GM11168 (cell line): ENCODE measurements at regions not wholly inside any gene's neighbourhood (a gene's known extent, or its start where the extent isn't known, plus 50 kb on each side); places are given as distances from the start of the nearest gene placed in this dataset.

Experiments
- in situ Hi-C: fragments of 300-500 bp; cut with MboI; formaldehyde crosslinking; loops from one replicate; pipeline ENCODE4 v1.12.0; 2022; ENCODE audit warnings: low sequenced_read_pairs; ENCODE audit not compliant: unreplicated experiment

DNA sequence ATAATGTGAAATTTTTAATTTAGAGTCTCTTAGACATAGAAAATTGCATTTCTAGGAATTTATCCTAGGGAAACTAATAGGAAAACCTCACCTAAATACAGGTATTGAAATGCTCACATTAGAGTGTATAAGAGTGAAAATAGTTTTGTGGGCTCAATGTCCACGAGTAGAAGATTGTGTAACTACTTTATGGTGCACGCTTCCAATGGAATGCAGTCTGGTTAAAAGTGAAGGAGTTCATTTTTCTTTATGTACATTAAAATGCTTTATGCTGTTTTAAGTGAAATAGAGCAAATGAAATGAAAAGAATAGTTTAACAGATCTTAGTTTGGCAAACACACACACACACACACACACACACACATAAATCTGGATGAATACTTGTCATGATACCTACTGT lies 278.2 kb downstream of the USP25 start:
- in situ Hi-C loops, result no loop called here

GRCh38 chr21:16011719-16012118 lies 281.9 kb downstream of the USP25 start:
- in situ Hi-C loops, result no loop called here

GRCh38 chr21:16013570-16013969 lies 283.8 kb downstream of the USP25 start:
- in situ Hi-C loops, result no loop called here

- in situ Hi-C loops, result no loop called here
These were observed 291.1 kb downstream of the USP25 start for GRCh38 chr21:16020878-16021277.

GRCh38 chr21:16022116-16022515 lies 292.3 kb downstream of the USP25 start:
- in situ Hi-C loops, result no loop called here

- in situ Hi-C loops, result no loop called here
These were observed 293.1 kb downstream of the USP25 start for GRCh38 chr21:16022921-16023320.

- in situ Hi-C loops, result no loop called here
These were observed 298.4 kb downstream of the USP25 start for GRCh38 chr21:16028142-16028541.

- in situ Hi-C loops, result no loop called here
These were observed 299.2 kb downstream of the USP25 start for GRCh38 chr21:16028941-16029464.

DNA sequence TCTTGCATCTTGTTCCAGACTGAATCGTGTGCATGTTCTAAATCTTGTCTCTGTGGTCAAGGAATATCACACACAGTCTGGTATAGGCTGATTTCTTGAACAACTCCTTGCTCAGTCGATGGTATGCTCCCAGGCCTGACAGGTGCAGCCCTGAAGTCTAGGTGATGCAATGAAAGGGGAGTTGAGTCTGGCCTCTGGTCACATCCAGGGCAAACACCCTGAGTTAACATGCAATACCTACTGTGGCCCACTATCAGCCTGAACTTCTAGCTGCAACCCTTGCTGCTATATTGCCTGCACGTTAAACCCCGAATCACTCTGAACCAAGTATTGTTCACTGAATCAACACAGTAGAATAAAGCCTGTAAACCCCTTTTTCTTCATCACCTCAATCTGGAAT lies 303.4 kb downstream of the USP25 start:
- in situ Hi-C loops, result no loop called here

DNA sequence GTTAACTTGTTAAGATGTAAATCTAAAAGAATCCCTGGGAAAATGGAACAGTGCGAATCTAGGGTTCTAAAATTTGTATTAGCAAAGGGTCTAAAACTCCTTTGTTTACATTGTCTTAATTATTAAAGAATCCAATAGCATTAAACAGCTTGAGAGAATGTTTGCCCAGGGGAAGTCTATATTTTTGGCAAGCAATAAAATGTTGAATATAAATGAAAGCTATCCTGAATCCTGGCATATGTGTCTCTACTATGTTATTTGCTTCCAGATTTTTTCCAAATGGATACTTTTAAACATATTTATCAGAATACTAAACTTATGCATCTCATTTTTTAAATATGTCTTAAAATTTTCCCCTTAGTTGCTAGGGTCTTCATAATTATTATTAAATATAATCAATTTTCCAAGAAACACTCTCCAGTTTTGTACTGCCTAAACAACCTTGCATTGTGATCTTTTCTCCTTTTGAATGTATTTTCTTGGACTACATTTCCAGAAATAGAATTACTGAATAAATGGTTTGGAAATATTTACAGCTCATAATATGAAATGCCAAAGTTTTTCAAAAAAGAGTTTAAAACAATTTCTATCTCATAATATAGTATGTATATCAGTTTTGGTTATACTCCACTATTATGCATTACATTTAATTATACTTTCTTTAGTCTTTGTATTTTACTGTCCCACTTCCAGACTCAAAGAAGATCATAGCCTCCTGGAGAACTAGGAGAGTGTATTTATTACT lies 304.8 kb downstream of the USP25 start:
- in situ Hi-C loops, result no loop called here

GRCh38 chr21:16037421-16037955 lies 307.7 kb downstream of the USP25 start:
- in situ Hi-C loops, result no loop called here

- in situ Hi-C loops, result no loop called here
These were observed 310.8 kb downstream of the USP25 start for GRCh38 chr21:16040601-16041000.

DNA sequence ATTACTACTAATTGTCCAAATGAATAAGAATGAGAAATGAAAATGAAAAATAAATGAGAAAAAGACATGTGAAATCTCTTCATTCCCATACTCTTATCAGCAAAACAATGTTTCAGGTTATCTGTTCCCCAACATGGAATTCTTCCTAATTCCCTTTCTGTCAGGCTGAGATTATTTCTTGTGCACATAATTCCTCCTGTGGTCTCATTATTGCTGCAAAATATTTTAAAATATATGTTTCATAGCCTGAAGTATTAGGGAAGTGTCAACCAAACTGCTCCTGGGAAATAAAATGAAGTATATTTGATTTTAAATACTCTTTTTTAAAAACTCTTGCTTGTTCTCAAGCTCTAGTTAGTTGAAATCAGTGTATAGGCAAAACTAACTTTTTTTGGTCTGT lies 314.9 kb downstream of the USP25 start:
- in situ Hi-C loops, result no loop called here

DNA sequence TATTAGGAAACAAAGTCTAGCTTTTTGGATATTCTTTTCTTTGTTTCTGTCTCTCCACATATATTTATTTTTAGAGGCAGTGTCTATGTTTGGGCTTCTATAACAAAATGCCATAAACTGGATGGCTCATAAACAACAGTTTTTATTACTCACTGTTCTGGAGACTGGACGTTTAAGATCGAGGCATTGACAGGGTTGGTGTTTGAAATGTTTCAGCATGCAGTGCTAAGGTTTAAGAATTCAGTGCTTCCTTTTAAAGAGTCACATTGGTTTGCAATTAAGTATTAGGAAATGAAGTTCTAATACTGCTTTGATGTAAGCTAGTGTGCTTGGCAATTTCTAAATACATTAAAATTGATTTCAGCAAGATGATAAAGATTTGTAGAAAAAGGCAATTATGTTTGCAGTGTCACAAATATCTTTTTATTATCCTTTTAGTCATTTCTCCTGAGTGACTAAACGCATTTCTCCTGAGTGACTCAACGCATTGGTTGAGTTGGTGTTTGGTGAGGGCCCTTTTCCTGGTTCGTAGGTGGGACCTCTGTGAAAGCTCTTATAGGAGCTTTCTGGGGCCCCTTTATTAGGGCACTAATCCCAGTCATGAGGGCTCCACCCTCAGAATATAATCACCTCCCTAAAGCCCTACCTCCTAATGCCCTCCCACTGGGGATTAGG lies 317.0 kb downstream of the USP25 start:
- in situ Hi-C loops, result no loop called here

DNA sequence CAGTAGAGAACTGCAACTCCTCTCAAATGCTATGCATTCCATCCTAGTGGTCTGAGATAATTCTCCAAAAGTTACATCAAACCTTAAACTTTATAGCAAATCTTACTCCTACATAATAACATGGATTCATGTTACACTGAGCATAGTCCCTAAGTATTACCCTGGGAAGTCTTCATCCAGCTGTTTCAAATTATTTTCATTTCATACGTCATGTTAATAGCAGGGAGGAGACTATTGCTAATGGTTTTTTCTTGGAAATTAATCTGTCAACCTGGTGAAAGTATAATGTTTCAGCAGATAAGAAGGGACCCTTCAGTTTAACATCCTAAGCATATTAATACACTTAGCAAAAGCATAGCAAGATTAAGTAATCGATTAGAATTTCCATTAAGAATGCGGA lies 318.1 kb downstream of the USP25 start:
- in situ Hi-C loops, result no loop called here

GRCh38 chr21:16055014-16055413 lies 325.2 kb downstream of the USP25 start:
- in situ Hi-C loops, result no loop called here

GRCh38 chr21:16058896-16059295 lies 329.1 kb downstream of the USP25 start:
- in situ Hi-C loops, result no loop called here

DNA sequence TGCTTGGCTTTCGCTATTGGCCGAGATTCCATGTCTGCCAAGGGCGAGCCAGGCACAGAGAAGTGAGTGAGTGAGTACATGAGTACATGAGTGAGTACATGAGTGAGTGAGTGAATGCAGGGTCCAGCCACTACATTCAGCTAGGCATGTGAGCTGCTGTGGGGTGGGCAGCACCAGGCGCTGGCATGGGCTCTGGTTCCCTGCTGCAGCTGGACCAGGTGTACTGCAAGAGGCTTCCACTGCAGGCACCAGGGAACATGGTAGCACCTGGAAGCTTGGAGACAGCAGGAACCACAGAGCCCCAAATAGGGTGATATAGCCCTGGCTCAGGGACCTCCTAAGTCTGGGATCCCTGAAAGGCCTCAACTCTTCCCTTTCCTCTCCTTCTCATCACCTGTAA lies 330.2 kb downstream of the USP25 start:
- in situ Hi-C loops, result no loop called here

DNA sequence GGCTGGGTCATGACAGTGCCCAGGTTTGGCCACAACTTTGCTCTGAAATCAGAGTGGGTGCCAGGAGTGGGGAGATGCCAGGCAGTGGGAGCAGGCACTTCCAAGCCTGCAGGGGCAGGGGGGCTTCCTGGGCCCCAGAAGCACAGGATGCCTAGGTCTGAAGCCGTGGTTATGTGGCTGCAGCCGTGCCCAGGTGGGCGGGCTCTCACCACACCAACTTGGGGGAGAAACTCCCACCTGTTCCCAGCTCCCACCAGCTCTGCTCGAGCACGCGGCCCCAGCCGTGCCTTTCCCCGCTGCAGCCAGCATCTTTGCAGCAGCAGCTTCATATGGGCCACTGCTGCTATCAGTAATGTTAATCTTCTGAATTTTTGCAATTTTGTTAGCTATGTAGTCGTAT lies 331.4 kb downstream of the USP25 start:
- in situ Hi-C loops, result no loop called here

DNA sequence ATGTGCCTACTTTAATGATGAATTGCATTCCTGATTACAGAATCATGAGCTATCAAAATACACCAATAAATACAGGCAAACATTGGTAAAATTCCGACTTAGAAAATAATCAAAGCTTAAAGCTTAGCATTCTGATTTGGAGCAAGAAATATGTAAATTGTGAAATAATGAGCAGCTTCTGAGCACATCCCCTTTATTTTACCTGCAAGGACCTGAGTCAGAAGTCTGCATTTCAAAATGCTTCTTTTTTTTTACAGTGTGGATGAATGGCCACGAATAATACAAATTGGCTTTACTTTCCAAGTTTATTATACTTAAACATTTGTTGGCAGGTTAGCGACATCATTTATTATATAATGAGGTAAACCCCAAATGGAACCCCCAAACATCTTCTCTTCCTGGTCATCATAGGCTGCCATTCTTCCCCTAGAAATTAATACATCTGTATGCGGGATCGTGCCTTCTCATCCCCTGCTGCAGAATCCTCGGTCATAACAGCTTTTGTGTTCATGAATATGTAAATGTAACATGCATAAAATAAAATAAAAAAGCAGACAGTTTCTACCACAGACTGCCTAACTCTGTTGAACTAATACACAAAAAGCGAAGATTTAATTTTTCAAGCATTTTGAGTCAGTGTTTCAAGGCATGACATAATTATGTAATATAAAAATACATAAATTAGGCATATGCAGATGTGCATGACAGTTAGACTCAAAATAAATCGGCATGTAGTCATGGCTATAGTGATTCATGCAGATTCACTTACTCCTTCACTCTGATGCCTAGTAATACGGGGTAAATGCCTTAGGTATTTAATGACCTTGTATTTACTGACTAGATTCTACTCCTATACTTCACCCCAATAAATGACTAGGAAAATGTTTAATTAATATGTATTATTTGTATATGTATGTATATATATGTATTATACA lies 339.7 kb downstream of the USP25 start:
- in situ Hi-C loops, result no loop called here
